Lower leg skin (tissue), 4 donors: ENCODE measurements at regions not wholly inside any gene's neighbourhood (a gene's known extent, or its start where the extent isn't known, plus 50 kb on each side); places are given as distances from the start of the nearest gene placed in this dataset.

Source experiments
- DNase-seq, 2 donors: peaks; one replicate each; pipeline ENCODE4 v3.0.0-alpha.2; 2019; ENCODE audit warnings: low spot score in 2 of 2
- H3K4me3 ChIP-seq: fragments of 200-600 bp; sonication (generic); 2 replicates; pipeline ENCODE4 v1.5.1; 2017; ENCODE audit warnings: mild to moderate bottlenecking, low read depth; ENCODE audit not compliant: poor library complexity, severe bottlenecking
- POLR2A ChIP-seq, 2 donors: fragments of 450-650 bp; IDR thresholded peaks; one replicate each; pipeline ENCODE4 v1.6.1; 2016 to 2017; ENCODE audit warnings: antibody characterized with exemption in 2 of 2, mild to moderate bottlenecking in 1 of 2, moderate library complexity in 1 of 2
- WGBS, 2 donors: methylation state at CpG; one replicate each; pipeline ENCODE4 v1.1.5; 2018; 5-methylcytosine and 5-hydroxymethylcytosine counted together
- intact Hi-C: fragments of 100-400 bp; cut with DNase I; formaldehyde crosslinking; loops from one replicate; pipeline ENCODE4 v1.15.0; 2023; ENCODE audit warnings: low total_unique reads
- TF ChIP-seq, protein P1 (sequence below), 3 donors: fragments of 450-650 bp; IDR thresholded peaks; one replicate each; pipeline ENCODE4 v1.5.1; 2016; ENCODE audit warnings: antibody characterized with exemption in 3 of 3, mild to moderate bottlenecking in 3 of 3, moderate library complexity in 2 of 3

DNA sequence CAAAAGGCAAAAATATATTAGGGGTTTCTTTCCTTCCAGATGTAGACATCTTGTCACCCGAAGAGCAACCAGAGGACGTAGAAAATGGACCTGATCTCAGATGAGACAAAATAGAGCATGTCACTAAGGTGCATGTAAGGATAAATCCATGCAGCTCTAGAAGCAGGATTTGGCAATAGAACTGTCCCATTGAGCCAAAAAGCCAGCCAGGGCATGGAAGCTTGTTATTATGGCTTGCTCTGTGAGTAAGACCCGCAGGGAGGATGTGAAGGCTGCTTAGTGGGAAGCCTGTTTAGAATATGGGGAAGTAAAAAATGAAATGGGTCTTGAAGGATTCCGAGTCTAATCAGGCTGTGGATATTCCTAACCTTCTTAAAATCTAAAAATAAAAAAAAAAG, 165.6 kb upstream of the MPDZ start:
- TF ChIP-seq, protein P1, sequence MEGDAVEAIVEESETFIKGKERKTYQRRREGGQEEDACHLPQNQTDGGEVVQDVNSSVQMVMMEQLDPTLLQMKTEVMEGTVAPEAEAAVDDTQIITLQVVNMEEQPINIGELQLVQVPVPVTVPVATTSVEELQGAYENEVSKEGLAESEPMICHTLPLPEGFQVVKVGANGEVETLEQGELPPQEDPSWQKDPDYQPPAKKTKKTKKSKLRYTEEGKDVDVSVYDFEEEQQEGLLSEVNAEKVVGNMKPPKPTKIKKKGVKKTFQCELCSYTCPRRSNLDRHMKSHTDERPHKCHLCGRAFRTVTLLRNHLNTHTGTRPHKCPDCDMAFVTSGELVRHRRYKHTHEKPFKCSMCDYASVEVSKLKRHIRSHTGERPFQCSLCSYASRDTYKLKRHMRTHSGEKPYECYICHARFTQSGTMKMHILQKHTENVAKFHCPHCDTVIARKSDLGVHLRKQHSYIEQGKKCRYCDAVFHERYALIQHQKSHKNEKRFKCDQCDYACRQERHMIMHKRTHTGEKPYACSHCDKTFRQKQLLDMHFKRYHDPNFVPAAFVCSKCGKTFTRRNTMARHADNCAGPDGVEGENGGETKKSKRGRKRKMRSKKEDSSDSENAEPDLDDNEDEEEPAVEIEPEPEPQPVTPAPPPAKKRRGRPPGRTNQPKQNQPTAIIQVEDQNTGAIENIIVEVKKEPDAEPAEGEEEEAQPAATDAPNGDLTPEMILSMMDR (IDR thresholded peaks at IDR 0.05): no peak
- no peak for TF ChIP-seq POLR2A (IDR thresholded peaks at IDR 0.05)
- DNase-seq: no peak
- intact Hi-C loops: no loop called here
- H3K4me3 ChIP-seq: no peak overlapping the region
- WGBS, 2 donors: 28 to 35% methylated on average over 4 of the region's 4 CpGs

DNA sequence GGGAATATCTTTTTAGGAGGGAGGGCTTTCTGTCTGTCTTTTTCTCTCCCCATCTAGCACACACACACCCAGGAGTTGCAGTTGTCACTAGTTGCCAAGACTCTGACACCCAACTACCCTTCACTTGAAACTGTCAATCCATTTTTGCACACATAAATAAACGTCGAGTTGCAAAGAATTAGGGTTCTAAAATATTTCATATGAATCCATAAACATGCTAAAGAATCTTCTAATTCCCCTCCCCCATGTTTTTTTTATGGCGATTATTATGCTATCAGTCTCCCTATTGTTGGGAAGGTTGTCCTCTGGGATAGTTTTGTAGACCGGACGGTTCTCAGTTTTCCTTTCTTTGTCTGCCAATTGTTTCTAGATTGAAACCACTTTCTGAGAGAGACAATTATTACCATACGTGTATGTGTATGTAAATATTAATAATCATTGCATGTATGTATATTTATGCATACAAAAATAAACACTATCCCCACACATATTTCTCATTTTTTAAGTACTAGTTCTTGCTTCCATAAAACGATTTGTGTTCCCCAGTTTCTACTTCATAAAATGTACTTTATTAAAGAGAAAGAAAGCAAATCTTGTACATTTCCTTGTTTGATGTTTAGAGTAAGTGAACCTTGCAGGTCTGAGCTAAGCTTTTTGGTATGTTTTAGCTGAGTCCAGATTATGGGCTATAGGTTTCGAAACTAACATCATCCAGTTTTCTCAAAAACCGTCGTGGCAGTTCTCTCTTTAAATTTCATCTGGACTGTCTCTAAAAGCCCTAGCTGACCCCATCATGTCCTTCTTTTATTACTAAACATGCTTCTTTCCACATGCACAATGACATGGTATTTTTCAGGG, 165.0 kb upstream of the MPDZ start:
- WGBS, 2 donors: 34 to 39% methylated on average over 10 of the region's 10 CpGs

DNA sequence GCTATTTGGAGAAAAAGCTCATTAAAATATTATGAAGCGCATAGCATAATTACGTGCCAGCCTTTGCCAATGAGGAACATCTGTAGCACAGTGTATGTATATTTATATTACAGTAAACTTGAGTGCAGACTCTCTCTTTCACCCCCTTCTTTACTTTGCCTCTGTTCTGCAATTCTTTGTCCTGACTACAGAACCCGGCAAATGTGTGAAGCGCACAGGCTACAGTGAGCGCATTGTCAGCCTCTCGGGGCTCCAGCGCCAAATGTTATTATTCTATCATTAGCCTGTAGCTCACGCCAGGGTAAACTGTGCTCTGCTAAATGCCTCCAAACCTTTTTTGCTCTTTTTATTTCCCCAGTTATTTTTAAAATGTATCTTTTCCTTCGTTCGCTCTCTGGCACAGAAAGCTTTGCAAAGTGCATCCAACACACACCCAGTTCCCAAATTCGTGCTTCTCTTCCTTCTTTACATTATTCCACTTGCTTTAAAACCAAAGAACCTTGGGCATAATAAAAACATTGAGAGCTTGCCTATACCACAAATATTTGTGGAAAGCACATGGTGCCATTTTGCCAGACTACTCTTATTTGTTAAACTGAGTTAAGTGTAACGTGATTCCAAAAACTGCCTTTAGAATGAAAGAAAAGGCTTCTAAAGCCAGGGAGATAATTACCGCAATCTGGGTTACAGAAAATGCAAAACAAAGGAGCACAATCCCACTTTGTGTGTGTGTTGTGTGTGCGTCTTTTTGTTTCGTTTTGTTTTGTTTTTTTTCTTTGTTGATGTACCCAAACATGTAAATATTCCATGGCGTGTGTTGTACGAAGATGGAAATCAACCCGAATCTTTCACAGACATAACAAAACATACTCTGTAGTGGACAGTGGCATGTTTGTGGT, 164.1 kb upstream of the MPDZ start:
- 30 to 42% methylated on average over 18 of the region's 18 CpGs for WGBS, 2 donors
- intact Hi-C loops: no loop called here
- no peak for DNase-seq
- H3K4me3 ChIP-seq: no peak overlapping the region
- TF ChIP-seq, protein P1 (IDR thresholded peaks at IDR 0.05): no peak
- no peak for TF ChIP-seq POLR2A (IDR thresholded peaks at IDR 0.05)

More for the DNA sequence above, 165.0 kb upstream of the MPDZ start:
- DNase-seq: no peak
- TF ChIP-seq POLR2A (IDR thresholded peaks at IDR 0.05): no peak
- TF ChIP-seq, protein P1 (IDR thresholded peaks at IDR 0.05): no peak
- H3K4me3 ChIP-seq: no peak overlapping the region
- intact Hi-C loops: no loop called here

DNA sequence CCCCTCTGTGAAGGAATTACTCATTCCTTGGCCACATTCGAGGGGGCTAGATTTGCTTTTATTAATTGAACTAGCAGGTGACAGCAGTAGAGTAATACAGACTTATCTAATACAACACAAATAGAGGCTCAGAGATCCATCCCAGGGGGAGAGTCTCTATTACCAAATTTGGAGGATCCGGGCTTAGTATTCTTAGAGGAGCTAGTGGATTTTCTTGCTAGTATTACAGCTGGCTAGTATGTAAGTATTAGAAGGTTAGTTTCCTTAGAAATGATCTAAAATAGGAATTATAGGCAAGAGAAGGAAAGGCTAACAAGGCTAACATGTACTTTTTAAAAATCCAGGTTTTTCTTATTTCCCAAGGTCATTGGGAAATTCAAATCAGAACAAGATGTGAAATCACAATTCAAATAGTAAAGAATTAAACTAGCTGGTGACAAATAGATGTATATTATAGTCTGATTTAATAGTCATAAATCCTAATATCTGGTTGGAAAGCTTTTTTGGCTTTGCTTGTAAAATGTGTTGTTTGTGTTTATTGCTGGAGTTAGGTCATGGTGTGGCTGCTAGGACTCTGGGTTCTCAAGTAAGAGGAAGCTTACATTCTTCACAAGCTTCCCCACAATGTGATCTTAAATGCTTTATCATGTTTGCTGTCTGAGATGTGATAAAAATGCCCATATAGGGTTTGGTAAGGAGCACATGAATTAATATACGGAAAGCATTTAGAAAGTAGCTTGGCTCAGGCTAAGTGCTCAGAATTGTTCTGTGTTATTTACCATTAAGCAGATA, 160.4 kb upstream of the MPDZ start:
- WGBS, 2 donors: 73 to 80% methylated on average over 3 of the region's 3 CpGs
- DNase-seq: no peak
- no peak overlapping the region for H3K4me3 ChIP-seq
- intact Hi-C loops: no loop called here
- TF ChIP-seq POLR2A (IDR thresholded peaks at IDR 0.05): no peak
- TF ChIP-seq, protein P1 (IDR thresholded peaks at IDR 0.05): no peak

DNA sequence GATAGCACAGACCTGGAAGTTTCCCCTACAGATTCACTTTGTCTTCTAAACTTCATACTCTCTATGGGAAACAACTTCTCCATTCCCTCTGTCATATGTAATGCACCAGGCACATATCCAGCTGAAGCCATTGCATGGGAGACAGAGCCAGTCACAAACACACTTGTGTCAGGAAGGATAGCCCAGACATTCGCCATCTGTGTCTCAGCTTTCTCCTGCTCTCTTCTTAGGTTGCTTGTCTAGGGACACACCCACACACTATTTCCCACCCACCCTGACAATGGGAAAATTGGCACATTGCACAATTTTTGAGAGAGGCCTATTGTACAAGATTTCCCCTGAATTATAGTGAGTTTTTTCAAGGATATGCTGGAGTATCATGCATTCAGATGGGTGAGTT, 158.4 kb upstream of the MPDZ start:
- no peak for DNase-seq
- TF ChIP-seq POLR2A (IDR thresholded peaks at IDR 0.05): no peak
- TF ChIP-seq, protein P1 (IDR thresholded peaks at IDR 0.05): no peak
- intact Hi-C loops: no loop called here
- WGBS, 2 donors: 76 to 85% methylated on average over 1 of the region's 1 CpG
- H3K4me3 ChIP-seq: no peak overlapping the region
